ENCODE measurements at regions not wholly inside any gene's neighbourhood (a gene's known extent, or its start where the extent isn't known, plus 50 kb on each side); places are given as distances from the start of the nearest gene placed in this dataset.

DNA sequence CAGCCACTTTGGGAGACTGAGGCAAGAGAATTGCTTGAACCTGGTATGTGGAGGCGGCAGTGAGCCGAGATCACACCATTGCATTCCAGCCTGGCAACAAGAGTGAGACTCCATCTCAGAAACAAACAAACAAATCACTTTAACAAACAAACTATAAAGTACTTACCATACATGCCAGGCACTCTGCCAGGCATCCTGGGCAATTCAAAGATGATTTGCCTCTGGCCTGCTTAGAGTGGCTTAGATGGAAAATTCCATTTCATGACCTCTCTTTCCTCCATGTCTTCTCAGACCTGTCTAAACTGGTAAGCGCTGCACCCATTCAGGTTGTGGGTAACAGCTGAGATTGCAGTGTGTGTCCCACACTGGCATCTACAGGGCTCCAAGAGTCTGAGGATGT is 273.2 kb downstream of the BCL2 start:
- H3K4me3 ChIP-seq (ENCODE audit: low read length) = no peak overlapping the region
- H3K27ac ChIP-seq (ENCODE audit: low read length) = no peak overlapping the region
- H3K9me3 ChIP-seq (replicated peaks; ENCODE audit: insufficient read depth, low read length) = no peaks in the 10 kb centered on the region
- peaks cover 16% of the 10 kb centered on the region for H3F3A ChIP-seq (ENCODE audit: insufficient read depth, low read length)
- no peaks in the 10 kb centered on the region for H3K36me3 ChIP-seq (replicated peaks; ENCODE audit: insufficient read depth, low read length)
- H3K79me2 ChIP-seq (ENCODE audit: low read length) = no peaks in the 10 kb centered on the region
- no peak overlapping the region for H2AFZ ChIP-seq (ENCODE audit: low read length)
- no peaks in the 10 kb centered on the region for H4K20me1 ChIP-seq (ENCODE audit: insufficient read depth, low read length)
- H3K9ac ChIP-seq (ENCODE audit: low read length) = no peak overlapping the region
- no peaks in the 10 kb centered on the region for H3K9me2 ChIP-seq (replicated peaks; ENCODE audit: insufficient read depth, low read length)
- peaks cover 28% of the 10 kb centered on the region for H3K4me1 ChIP-seq (ENCODE audit: low read length)
- TF ChIP-seq EZH2phosphoT487 (IDR thresholded peaks at IDR 0.05; ENCODE audit: low read length) = no peak
- TF ChIP-seq EZH2 (optimal IDR thresholded peaks at IDR 0.05; ENCODE audit: low read depth, low read length) = no peak
- no peak for TF ChIP-seq CTCF (IDR thresholded peaks at IDR 0.05; ENCODE audit: low read length)
- no peak for DNase-seq
- H3K4me2 ChIP-seq (ENCODE audit: low read depth, low read length) = no peak overlapping the region
- no peaks in the 10 kb centered on the region for H3K27me3 ChIP-seq (replicated peaks; ENCODE audit: insufficient read depth, low read length)

DNA sequence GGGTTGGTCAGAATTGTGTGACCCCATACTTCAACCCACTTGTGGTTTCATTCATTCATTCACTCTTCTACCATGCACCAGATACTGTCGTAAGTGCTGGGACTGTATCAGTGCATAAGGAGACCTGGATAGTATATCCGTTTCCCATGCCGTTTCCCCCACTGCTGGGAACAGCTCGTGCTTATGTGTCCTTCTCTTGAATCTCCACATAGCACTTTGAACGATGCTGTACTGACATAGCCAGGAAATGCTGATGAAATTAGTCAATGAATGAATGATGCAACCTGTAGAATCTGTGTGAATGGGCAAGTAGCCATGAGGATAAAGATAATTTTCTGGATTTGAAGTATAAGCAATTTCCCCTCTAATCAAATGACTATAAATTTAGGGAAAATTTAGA is 276.1 kb downstream of the BCL2 start:
- no peak overlapping the region for H3K4me3 ChIP-seq (ENCODE audit: low read length)
- no peaks in the 10 kb centered on the region for H3K79me2 ChIP-seq (ENCODE audit: low read length)
- H3K9me3 ChIP-seq (replicated peaks; ENCODE audit: insufficient read depth, low read length) = no peaks in the 10 kb centered on the region
- H3K4me2 ChIP-seq (ENCODE audit: low read depth, low read length) = no peak overlapping the region
- no peak overlapping the region for H2AFZ ChIP-seq (ENCODE audit: low read length)
- no peak overlapping the region for H3K27ac ChIP-seq (ENCODE audit: low read length)
- H4K20me1 ChIP-seq (ENCODE audit: insufficient read depth, low read length) = no peaks in the 10 kb centered on the region
- no peaks in the 10 kb centered on the region for H3K9me2 ChIP-seq (replicated peaks; ENCODE audit: insufficient read depth, low read length)
- TF ChIP-seq EZH2 (optimal IDR thresholded peaks at IDR 0.05; ENCODE audit: low read depth, low read length) (no peak), CTCF (IDR thresholded peaks at IDR 0.05; ENCODE audit: low read length) (no peak), EZH2phosphoT487 (IDR thresholded peaks at IDR 0.05; ENCODE audit: low read length) (no peak)
- no peaks in the 10 kb centered on the region for H3K27me3 ChIP-seq (replicated peaks; ENCODE audit: insufficient read depth, low read length)
- H3K4me1 ChIP-seq (ENCODE audit: low read length) = peaks cover 30% of the 10 kb centered on the region
- peaks cover 15% of the 10 kb centered on the region for H3F3A ChIP-seq (ENCODE audit: insufficient read depth, low read length)
- H3K9ac ChIP-seq (ENCODE audit: low read length) = no peak overlapping the region
- no peak for DNase-seq
- H3K36me3 ChIP-seq (replicated peaks; ENCODE audit: insufficient read depth, low read length) = no peaks in the 10 kb centered on the region

DNA sequence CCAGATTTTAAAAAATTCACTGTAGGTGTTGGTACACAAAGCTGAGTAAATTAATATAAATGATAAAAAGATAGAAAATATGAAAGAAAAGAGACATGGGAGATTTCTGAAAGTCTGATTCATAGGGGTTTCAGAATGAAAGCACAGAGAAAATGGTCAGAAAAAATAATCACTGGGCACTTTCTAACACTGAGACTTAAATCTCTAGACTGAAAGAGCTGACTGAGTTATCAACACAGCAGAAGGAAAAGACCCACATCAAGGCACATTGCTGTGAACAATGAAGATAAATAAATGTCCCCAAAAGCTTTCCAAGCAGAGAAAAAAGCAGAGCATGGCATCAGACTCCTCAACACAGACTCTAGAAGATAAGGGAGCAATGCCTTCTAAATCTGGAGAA is 277.2 kb downstream of the BCL2 start:
- Histone ChIP-seq H3K27ac (ENCODE audit: low read length) (no peak overlapping the region), H4K20me1 (ENCODE audit: insufficient read depth, low read length) (no peaks in the 10 kb centered on the region), H2AFZ (ENCODE audit: low read length) (no peak overlapping the region)

More for the DNA sequence above, 277.2 kb downstream of the BCL2 start:
- H3K9ac ChIP-seq (ENCODE audit: low read length) = no peak overlapping the region
- H3K36me3 ChIP-seq (replicated peaks; ENCODE audit: insufficient read depth, low read length) = no peaks in the 10 kb centered on the region
- H3K27me3 ChIP-seq (replicated peaks; ENCODE audit: insufficient read depth, low read length) = no peaks in the 10 kb centered on the region
- H3K4me3 ChIP-seq (ENCODE audit: low read length) = no peak overlapping the region
- peaks cover 15% of the 10 kb centered on the region for H3F3A ChIP-seq (ENCODE audit: insufficient read depth, low read length)
- H3K79me2 ChIP-seq (ENCODE audit: low read length) = no peaks in the 10 kb centered on the region
- no peak for TF ChIP-seq CTCF (IDR thresholded peaks at IDR 0.05; ENCODE audit: low read length)
- TF ChIP-seq EZH2phosphoT487 (IDR thresholded peaks at IDR 0.05; ENCODE audit: low read length) = no peak
- no peak for TF ChIP-seq EZH2 (optimal IDR thresholded peaks at IDR 0.05; ENCODE audit: low read depth, low read length)
- peaks cover 30% of the 10 kb centered on the region for H3K4me1 ChIP-seq (ENCODE audit: low read length)
- no peak overlapping the region for H3K4me2 ChIP-seq (ENCODE audit: low read depth, low read length)
- DNase-seq = no peak
- H3K9me3 ChIP-seq (replicated peaks; ENCODE audit: insufficient read depth, low read length) = no peaks in the 10 kb centered on the region
- H3K9me2 ChIP-seq (replicated peaks; ENCODE audit: insufficient read depth, low read length) = no peaks in the 10 kb centered on the region
